C4-2B (cell line): ENCODE measurements at regions not wholly inside any gene's neighbourhood (a gene's known extent, or its start where the extent isn't known, plus 50 kb on each side); places are given as distances from the start of the nearest gene placed in this dataset.

Experiments
- H3K27ac ChIP-seq: fragments of 450-650 bp; 2 replicates; pipeline ENCODE4 v1.5.1; 2017
- ZFX ChIP-seq: fragments of 450-650 bp; IDR thresholded peaks from 2 replicates; pipeline ENCODE4 v1.6.1; 2017
- TF ChIP-seq, protein P1 (sequence below): fragments of 450-650 bp; conservative IDR thresholded peaks from 2 replicates; pipeline ENCODE4 v1.5.1; 2017; ENCODE audit warnings: mild to moderate bottlenecking

DNA sequence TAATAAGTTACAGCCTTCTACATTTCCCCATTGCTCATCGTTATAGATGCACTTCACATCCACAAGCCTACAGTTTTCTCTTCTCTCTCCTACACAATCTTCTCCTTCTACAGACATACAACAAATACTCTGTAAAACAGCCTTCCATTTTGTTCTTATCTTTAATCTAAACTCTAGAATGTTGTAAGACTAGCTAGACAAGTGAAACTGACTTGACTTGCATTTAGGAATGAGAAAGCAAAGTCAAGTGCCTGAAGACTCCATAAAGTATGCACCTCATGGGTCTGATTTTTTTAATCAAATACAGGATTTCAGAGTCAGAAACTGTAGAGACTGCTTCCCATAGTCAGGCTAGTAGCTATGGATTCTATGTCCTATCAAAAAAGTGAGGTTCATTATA is 190.3 kb downstream of the KLHL28 start:
- H3K27ac ChIP-seq = no peak overlapping the region
- TF ChIP-seq, protein P1, sequence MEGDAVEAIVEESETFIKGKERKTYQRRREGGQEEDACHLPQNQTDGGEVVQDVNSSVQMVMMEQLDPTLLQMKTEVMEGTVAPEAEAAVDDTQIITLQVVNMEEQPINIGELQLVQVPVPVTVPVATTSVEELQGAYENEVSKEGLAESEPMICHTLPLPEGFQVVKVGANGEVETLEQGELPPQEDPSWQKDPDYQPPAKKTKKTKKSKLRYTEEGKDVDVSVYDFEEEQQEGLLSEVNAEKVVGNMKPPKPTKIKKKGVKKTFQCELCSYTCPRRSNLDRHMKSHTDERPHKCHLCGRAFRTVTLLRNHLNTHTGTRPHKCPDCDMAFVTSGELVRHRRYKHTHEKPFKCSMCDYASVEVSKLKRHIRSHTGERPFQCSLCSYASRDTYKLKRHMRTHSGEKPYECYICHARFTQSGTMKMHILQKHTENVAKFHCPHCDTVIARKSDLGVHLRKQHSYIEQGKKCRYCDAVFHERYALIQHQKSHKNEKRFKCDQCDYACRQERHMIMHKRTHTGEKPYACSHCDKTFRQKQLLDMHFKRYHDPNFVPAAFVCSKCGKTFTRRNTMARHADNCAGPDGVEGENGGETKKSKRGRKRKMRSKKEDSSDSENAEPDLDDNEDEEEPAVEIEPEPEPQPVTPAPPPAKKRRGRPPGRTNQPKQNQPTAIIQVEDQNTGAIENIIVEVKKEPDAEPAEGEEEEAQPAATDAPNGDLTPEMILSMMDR = no peak
- TF ChIP-seq ZFX = no peak

- H3K27ac ChIP-seq = no peak overlapping the region
- TF ChIP-seq, protein P1 = no peak
- no peak for TF ChIP-seq ZFX
Measured at GRCh38 chr14:44770201-44770600, 191.5 kb downstream of the KLHL28 start.

DNA sequence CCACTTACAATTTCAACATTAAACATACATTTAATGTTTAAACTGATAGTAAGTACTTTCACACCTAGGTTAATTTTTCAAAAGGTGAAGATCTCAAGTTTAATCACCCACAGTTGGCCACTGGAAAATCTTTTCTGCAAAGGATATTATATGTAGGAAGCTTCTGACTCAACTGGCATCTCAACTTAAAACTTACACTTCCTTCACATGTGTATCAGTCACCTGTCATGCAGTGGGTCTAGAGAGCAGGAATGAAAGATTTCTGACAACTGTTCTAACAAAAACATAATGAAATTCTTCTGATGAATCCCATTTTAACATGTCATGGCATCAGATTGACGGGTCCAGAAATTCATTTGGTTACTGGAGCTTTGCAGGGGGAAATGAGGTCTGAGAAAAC is 192.8 kb downstream of the KLHL28 start:
- H3K27ac ChIP-seq = no peak overlapping the region
- TF ChIP-seq, protein P1 = no peak
- TF ChIP-seq ZFX = no peak

DNA sequence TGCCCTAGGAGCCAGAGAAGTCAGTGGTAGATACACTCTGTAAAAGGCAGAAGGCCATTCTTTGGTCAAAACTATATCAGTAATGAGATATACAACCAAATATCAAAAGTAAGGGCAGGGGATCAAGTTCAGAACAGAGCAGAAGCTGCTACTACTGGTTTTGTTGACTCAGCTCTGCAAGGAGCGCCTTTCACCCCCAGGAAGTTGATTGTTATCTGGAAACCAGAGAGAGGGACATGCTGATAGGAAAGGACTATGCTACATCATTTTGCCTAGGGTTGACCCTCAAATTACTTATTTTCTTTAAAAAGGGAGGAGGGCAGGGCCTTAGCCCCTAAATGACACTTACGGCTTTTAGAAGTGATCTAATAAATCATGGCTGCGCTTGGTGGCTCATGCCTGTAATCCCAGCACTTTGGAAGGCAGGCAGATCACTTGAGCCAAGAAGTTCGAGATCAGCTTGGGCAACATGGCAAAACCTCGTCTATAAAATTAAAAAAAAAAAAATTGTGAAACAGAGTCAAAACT is 194.0 kb downstream of the KLHL28 start:
- TF ChIP-seq ZFX = no peak
- H3K27ac ChIP-seq = peak overlapping the region; percentile 57; the same call in 1 of the 2 replicates

- no peak overlapping the region for H3K27ac ChIP-seq
- TF ChIP-seq ZFX = no peak
- TF ChIP-seq, protein P1 = no peak
Measured at GRCh38 chr14:44766285-44766684, 195.5 kb downstream of the KLHL28 start.

- H3K27ac ChIP-seq = no peak overlapping the region
- TF ChIP-seq ZFX = no peak
- TF ChIP-seq, protein P1 = no peak
Measured at GRCh38 chr14:44763356-44763755, 198.4 kb downstream of the KLHL28 start.

- no peak overlapping the region for H3K27ac ChIP-seq
- TF ChIP-seq, protein P1 = no peak
- no peak for TF ChIP-seq ZFX
Measured at GRCh38 chr14:44759277-44759676, 202.5 kb downstream of the KLHL28 start.

DNA sequence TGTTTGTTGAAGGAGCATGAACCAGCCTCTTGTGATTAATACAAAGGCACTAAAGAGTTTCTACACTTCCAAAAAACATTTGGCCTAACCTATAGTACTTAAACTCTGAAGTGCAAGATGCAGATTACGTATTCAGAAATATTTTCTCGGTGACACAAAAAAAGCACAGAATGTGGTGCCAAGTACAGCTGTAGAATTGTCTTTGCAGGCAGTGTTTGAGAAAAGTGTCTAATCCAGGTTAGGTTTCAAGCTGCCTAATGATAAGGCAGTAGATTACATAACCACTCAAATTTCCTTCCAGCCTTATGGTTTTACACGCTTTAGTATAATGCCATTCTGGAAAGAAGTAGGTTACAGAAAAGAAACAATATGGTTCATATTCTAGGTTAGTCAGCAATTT is 205.2 kb downstream of the KLHL28 start:
- H3K27ac ChIP-seq = no peak overlapping the region
- TF ChIP-seq ZFX = no peak
- TF ChIP-seq, protein P1 = no peak
